ENCODE measurements at regions not wholly inside any gene's neighbourhood (a gene's known extent, or its start where the extent isn't known, plus 50 kb on each side); places are given as distances from the start of the nearest gene placed in this dataset.
A peak's percentile ranks its signal among the peaks of the same experiment; 100 is the strongest.

GRCh38 chr21:32860399-32860798 is 88.8 kb upstream of the PAXBP1 start:
- Histone ChIP-seq H3K4me3 (no peak overlapping the region), H3K27me3 (replicated peaks; ENCODE audit: insufficient read depth) (peaks cover 23% of the 10 kb centered on the region), H3K27ac (no peak overlapping the region), H3K79me2 (ENCODE audit: insufficient read depth) (no peaks in the 10 kb centered on the region), H3K9ac (no peak overlapping the region), H4K20me1 (ENCODE audit: insufficient read depth) (no peaks in the 10 kb centered on the region), H3K36me3 (ENCODE audit: low read depth) (no peaks in the 10 kb centered on the region), H3K4me1 (ENCODE audit: insufficient read depth) (no peaks in the 10 kb centered on the region), H3K4me2 (ENCODE audit: unreplicated experiment) (no peak overlapping the region), H3K9me2 (ENCODE audit: insufficient read depth) (no peaks in the 10 kb centered on the region), H3F3A (ENCODE audit: insufficient read depth) (no peaks in the 10 kb centered on the region), H2AFZ (no peak overlapping the region), H3K9me3 (ENCODE audit: low read depth) (no peaks in the 10 kb centered on the region)
- no peak for TF ChIP-seq EZH2 (IDR thresholded peaks at IDR 0.05; ENCODE audit: insufficient read depth, poor library complexity, severe bottlenecking)
- no peak for TF ChIP-seq EZH2phosphoT487 (IDR thresholded peaks at IDR 0.05; ENCODE audit: insufficient read depth, low read depth)
- no peak for DNase-seq
- in situ Hi-C loops (cut with MboI) = no loop called here

- Histone ChIP-seq H3K27me3 (replicated peaks; ENCODE audit: insufficient read depth) (peaks cover 24% of the 10 kb centered on the region), H3K9me2 (ENCODE audit: insufficient read depth) (no peaks in the 10 kb centered on the region), H3K4me2 (ENCODE audit: unreplicated experiment) (no peak overlapping the region), H3K4me3 (no peak overlapping the region), H3F3A (ENCODE audit: insufficient read depth) (no peaks in the 10 kb centered on the region), H4K20me1 (ENCODE audit: insufficient read depth) (no peaks in the 10 kb centered on the region), H3K9ac (no peak overlapping the region), H3K79me2 (ENCODE audit: insufficient read depth) (no peaks in the 10 kb centered on the region), H3K36me3 (ENCODE audit: low read depth) (no peaks in the 10 kb centered on the region), H3K9me3 (ENCODE audit: low read depth) (no peaks in the 10 kb centered on the region), H2AFZ (no peak overlapping the region), H3K27ac (no peak overlapping the region), H3K4me1 (ENCODE audit: insufficient read depth) (no peaks in the 10 kb centered on the region)
- 3 to 4% methylated on average over 4 of the region's 4 CpGs for WGBS, 2 experiments (ENCODE audit: low coverage in 1 of 2, low lambda C conversion rate in 2 of 2, missing lambda C conversion rate in 2 of 2)
- in situ Hi-C loops (cut with MboI) = no loop called here
- peak; percentile 47 for DNase-seq
- TF ChIP-seq EZH2 (IDR thresholded peaks at IDR 0.05; ENCODE audit: insufficient read depth, poor library complexity, severe bottlenecking) (no peak), EZH2phosphoT487 (IDR thresholded peaks at IDR 0.05; ENCODE audit: insufficient read depth, low read depth) (no peak)
Observed at GRCh38 chr21:32861866-32862265, 90.3 kb upstream of the PAXBP1 start.

GRCh38 chr21:32867597-32867996 is 96.0 kb upstream of the PAXBP1 start:
- no peaks in the 10 kb centered on the region for H3K36me3 ChIP-seq (ENCODE audit: low read depth)

GRCh38 chr21:32868631-32869454 is 97.3 kb upstream of the PAXBP1 start:
- in situ Hi-C loops (cut with MboI) = no loop called here
- Histone ChIP-seq H3K9ac (no peak overlapping the region), H3F3A (ENCODE audit: insufficient read depth) (no peaks in the 10 kb centered on the region), H3K4me2 (ENCODE audit: unreplicated experiment) (no peak overlapping the region), H3K27me3 (replicated peaks; ENCODE audit: insufficient read depth) (peaks cover 21% of the 10 kb centered on the region; the same call in 1 of the 2 replicates), H3K4me3 (no peak overlapping the region), H3K79me2 (ENCODE audit: insufficient read depth) (no peaks in the 10 kb centered on the region), H2AFZ (no peak overlapping the region), H4K20me1 (ENCODE audit: insufficient read depth) (no peaks in the 10 kb centered on the region), H3K4me1 (ENCODE audit: insufficient read depth) (no peaks in the 10 kb centered on the region), H3K27ac (no peak overlapping the region), H3K9me3 (ENCODE audit: low read depth) (no peaks in the 10 kb centered on the region), H3K9me2 (ENCODE audit: insufficient read depth) (no peaks in the 10 kb centered on the region), H3K36me3 (ENCODE audit: low read depth) (no peaks in the 10 kb centered on the region)
- no peak for DNase-seq
- whole genome bisulfite sequencing, 2 experiments (ENCODE audit: low coverage in 1 of 2, low lambda C conversion rate in 2 of 2, missing lambda C conversion rate in 2 of 2) = 50 to 54% methylated on average over 11 of the region's 11 CpGs
- TF ChIP-seq EZH2 (IDR thresholded peaks at IDR 0.05; ENCODE audit: insufficient read depth, poor library complexity, severe bottlenecking) = no peak
- TF ChIP-seq EZH2phosphoT487 (IDR thresholded peaks at IDR 0.05; ENCODE audit: insufficient read depth, low read depth) = no peak

More at GRCh38 chr21:32867597-32867996, 96.0 kb upstream of the PAXBP1 start:
- Histone ChIP-seq H3K4me1 (ENCODE audit: insufficient read depth) (no peaks in the 10 kb centered on the region), H3K9me2 (ENCODE audit: insufficient read depth) (no peaks in the 10 kb centered on the region), H3K4me3 (no peak overlapping the region), H2AFZ (no peak overlapping the region), H3K79me2 (ENCODE audit: insufficient read depth) (no peaks in the 10 kb centered on the region), H3K27ac (no peak overlapping the region), H3K4me2 (ENCODE audit: unreplicated experiment) (no peak overlapping the region), H3K9me3 (ENCODE audit: low read depth) (no peaks in the 10 kb centered on the region), H3K27me3 (replicated peaks; ENCODE audit: insufficient read depth) (peaks cover 33% of the 10 kb centered on the region), H3F3A (ENCODE audit: insufficient read depth) (no peaks in the 10 kb centered on the region), H3K9ac (no peak overlapping the region), H4K20me1 (ENCODE audit: insufficient read depth) (no peaks in the 10 kb centered on the region)
- no peak for TF ChIP-seq EZH2phosphoT487 (IDR thresholded peaks at IDR 0.05; ENCODE audit: insufficient read depth, low read depth)
- TF ChIP-seq EZH2 (IDR thresholded peaks at IDR 0.05; ENCODE audit: insufficient read depth, poor library complexity, severe bottlenecking) = no peak
- in situ Hi-C loops (cut with MboI) = no loop called here
- WGBS, 2 experiments (ENCODE audit: low coverage in 1 of 2, low lambda C conversion rate in 2 of 2, missing lambda C conversion rate in 2 of 2) = 62 to 65% methylated on average over 4 of the region's 4 CpGs
- no peak for DNase-seq
